M059J (cell line): ENCODE measurements at regions not wholly inside any gene's neighbourhood (a gene's known extent, or its start where the extent isn't known, plus 50 kb on each side); places are given as distances from the start of the nearest gene placed in this dataset.

Source experiments
- DNase-seq: peaks from one replicate; pipeline ENCODE4 v3.0.0-alpha.2; 2012; ENCODE audit warnings: low read depth

DNA sequence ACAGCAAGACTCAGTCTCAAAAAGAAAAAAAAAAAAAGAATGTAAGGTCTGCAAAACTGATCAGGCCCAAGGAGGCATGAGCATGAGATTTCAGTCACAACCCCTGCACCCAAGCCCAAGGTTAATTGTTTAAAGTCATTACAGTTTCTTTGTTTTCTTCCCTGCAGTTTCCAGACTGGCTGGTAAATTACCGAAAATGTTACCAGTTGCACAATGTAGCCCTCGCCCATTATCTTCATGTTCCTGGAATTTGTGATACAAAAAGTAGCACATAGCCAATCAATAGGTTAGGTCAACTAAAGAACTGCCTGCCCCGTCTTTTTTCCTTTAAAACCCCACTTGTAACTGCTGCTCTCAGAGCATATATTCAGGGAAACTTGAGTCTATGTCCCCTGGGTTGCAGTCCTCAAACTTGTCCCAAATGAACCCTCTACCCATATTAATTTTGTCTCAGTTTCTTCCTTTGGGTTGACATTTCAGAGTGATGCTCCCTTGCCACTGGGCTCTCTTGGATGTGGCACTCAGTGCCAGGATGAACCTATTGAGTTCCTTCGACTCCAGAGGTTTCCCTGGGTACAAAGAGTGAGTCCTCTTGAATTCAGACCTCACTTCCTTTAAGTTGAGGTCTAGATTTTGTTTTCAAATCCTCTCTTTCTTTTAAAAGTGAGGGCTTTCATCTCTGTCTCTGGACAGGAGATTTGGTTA lies 216.2 kb upstream of the HS6ST1 start:
- no peak for DNase-seq

DNA sequence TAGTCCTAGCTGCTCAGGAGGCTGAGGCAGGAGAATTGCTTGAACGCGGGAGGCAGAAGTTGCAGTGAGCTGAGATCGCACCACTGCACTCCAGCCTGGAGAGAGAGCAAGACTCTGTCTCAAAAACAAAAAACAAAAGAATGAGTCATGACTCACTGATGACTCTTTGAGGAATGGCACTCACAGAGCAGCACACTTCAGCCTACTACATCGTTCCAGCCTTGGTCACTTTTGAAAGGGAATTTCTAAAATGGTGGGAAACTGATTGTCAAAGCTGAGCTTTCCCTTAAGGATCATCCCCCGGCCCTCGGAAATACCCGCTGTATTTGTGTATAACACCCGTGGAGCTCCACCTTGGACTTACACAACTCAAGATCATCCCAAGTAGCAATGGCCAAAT lies 217.3 kb upstream of the HS6ST1 start:
- peak; percentile 82 for DNase-seq

DNA sequence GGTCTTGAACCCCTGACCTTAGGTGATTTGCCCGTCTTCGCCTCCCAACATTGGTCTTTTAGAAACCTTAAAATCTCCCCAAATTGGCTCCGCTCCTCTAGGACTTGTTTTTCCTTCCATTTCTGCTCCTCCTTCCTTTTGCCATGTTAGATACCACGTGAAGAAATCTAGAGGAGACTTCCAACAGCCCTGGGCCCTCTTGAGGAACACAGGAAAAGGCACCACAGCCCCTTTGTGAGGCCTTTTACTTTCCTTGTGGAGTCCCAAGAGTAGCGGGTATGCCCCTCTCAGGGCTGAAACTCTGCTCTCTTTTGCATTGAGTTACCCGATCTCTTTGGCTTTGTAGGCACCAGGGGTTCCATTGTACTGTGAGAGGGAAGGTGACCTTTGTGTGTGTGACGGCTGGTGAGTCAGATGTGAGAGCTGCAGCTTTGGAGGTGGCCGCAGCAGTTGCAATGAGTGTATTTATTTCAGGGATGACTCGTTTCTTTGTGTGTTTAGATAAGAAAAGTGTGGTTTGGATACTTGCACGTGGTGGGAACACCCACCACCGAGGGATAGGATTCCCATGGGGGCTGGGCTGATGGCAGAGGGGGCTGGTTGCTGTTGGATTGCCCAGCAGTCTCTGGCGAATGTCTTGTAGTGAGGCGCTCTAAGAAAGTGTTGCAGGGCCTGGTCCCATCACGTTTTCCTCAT lies 218.4 kb upstream of the HS6ST1 start:
- peak; percentile 92 for DNase-seq

DNA sequence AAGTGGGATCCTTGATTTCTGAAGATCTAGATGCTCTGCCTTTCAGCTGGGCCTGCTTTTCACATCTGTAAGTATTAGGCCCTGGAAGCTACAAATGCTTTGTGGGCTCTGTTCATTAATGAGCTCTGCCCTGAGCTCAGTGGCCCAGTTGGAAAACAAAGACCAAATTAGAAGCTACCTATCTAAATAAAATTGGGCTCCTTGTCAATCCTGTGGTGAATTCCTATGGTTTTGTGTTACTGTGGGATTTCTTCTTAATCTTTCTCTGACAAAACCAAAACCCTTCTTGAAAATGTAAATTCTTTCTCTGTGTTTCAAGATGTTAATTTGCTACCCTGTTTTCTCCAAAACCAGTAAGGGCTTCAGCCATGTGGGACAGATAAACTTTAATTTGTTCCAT lies 219.0 kb upstream of the HS6ST1 start:
- peak; percentile 25 for DNase-seq

DNA sequence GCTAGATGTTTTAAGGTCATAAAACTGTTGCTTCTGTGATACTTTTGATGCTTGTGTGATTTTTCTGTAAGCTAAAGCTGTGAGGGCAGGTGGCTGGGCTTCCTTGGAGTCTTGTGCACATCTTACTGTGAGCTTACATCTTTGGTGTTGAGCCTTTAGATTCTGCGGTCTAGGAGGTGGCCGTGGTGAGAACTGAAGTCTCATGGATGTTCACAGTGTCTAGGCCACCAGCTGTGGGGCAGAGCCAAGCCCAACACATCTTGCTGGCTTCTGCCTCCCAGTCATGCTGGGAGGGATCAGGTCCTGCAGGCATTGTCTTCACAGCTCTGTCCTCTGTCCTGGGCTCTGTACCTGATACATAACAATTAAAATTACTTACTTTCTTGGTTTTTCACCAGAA lies 219.7 kb upstream of the HS6ST1 start:
- no peak for DNase-seq

DNA sequence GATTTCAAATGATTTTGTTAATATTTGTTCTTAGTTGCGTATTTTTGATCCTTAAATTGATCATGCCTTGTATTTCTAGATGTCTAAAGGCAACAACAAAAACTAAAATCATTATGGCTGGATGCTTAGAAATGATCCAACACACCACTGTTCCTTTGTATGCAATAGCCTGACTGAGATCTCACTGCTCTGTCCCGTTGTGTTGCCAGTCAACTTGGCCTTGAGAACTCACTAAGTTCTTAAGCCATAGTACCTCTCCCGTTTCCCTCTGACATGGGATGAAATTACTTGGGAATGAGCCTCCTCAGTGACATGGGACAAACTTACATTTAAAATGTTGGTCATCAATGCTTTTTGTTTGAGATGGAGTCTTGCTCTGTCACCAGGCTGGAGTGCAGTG lies 222.0 kb upstream of the HS6ST1 start:
- no peak for DNase-seq

DNA sequence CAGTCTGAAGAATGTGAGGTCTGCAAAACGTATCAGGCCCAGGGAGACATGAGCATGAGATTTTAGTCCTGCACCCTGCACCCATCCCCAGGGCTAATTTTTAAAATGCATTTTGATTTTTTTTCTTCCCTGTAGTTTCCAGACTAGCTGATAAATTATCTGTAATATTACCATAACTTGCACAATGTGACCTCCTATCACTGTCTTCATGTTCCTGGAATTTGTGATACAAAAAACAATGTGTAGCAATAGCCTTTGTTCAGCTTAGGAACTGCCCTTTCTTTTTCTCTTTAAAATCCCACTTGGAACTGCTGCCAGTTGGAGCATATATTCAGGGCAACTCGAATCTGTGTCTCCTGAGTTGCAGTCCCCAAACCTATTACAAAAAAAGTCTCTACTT lies 222.8 kb upstream of the HS6ST1 start:
- DNase-seq = no peak

DNA sequence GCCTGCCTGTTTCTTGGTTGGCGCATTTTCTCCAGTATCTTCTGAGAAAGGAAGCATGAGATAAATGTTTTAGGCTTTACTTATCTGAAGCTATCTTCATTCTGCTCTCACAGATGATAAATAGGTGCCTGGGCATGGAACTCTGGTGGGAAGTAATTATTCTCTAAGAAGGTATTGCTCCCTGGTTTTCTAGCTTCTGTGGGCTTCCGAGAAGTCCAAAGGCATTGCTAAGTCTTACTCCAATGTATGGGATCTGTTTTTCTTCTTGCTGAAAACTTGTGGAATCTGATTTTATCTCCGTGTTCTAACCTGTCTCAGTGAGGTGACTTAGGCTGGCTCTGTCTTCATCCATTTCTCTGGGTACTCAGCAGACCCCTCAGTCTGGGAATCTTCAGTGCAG lies 224.4 kb upstream of the HS6ST1 start:
- no peak for DNase-seq

DNA sequence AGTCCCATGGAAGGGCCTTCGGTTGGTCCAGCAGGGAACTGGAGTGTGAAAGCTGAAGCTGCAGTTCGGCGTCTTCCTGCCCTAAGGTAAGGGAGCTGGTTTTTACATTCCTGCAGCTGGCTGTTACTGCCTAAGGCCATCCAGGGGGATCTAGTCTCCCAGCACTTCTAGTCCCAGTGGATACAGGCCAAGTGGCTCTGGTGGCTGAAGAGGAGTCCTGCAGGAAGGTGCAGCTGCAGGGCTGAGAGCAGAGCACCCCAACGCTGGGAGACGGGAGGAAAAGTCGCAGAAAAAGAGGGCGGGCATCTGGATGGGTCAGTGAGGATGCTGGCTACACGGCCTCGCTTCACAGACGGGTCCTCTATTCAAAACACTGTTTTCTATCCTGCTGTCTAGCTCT lies 225.0 kb upstream of the HS6ST1 start:
- DNase-seq = peak; percentile 24

DNA sequence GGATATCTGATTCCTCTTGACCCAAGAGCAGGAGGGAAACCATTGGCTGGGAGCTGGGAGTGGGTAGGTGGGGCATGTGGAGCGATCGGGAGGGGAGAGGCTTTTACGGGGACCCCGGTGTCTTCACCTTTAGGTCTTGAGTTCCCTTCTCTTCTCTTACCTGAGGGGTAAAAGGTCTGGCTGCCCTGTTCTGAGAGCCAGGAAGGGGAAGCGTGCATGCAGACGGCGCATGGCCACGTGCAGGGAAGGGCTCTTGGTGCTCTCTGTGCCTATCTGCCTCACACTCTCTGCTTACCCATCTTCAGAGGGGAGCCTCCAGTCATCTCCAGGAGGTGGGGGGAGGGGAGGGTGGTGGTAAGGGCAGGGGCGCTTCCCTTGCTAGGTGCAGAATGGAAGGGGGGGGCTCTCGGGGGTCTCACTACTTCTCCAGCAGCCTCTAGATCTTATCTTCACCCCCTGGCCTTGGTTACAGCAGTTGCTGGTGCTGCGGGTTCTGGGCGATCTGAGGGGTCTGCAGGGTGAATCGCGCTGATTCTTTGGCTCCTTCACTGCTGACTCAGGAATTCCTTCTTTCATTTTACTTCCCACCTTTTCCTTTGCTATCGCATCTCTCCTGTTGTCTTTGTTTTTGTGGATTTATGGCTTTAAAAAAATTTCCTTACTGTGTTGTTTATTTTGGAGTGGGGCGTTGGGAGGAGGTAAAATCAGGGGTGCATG lies 225.8 kb upstream of the HS6ST1 start:
- no peak for DNase-seq

DNA sequence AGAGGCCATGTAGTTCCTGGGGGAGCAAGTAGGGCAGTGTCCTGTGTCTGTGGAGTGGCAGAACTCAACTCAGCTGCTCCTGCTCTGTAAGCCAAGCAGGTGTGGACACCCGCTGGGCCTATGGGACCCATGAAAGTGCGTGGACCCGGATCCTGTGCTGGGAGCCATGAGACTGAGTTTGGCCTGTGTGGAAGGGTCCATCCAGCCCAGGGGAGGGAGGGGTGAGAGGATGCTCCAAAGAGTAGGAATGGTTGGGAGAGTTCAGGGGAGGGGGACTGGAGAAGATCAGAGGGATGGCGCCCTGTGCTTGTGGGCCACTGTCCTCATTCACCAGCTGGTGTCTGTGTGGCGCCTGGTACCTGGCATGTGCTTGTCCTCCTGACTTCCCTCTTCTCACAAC lies 226.4 kb upstream of the HS6ST1 start:
- no peak for DNase-seq

DNA sequence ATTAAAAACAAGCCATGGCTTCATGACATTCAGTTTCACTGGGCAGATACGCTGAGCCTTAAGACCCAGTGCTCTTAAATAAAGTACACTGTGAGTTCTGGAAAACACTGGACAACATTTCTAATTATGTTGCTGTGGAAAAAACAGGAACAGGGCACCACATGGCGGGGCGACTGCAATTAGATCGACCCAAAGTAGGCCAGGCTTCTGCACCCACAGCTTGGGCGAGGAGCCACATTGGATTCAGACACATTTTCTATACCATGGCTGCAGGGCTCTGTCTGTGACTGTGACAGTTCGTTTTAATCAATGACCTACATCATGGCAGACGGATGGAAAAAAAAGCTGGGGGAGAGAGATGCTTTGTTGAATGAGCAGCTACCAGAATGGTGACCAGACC lies 227.2 kb upstream of the HS6ST1 start:
- DNase-seq = no peak

DNA sequence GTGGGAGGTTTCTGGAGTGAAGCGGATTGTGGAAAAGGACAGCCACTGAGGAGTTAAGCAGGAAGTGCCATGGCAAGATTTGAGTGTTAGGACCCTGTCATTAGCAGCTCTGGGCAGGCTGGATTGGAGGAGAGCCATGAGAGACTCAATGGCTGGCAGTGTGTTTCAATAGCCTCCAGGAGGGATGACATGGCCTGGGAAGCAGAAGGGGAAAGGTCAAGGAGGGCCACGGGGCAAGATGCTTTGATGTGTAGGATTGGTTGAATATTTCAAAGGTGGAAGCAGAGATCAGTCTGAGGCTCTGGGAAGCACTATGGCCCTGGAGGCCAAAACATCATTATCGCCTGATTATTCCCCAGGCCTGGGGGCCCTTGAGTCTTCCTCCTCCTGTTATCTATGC lies 229.0 kb upstream of the HS6ST1 start:
- no peak for DNase-seq

DNA sequence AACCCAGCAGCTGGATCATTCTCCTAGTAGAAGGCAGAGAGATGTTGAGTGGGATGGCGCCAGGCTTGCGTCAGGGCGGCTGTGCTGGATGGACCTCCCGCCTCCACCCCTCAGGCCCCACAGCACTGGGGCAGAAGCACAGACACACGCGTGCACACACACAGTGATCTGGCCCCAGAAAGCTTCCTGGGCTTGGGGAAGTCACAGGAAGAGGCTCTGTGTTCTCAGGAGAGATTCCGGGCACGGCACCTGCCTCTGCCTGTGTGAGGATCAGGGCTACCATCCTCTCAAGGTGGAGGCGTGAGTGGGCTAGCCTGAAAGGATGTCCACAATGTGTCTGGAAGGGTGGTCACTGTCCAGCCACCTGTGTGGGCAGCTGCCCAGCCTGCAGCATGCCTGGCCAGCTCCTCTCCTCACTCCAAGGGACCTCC lies 229.8 kb upstream of the HS6ST1 start:
- no peak for DNase-seq

DNA sequence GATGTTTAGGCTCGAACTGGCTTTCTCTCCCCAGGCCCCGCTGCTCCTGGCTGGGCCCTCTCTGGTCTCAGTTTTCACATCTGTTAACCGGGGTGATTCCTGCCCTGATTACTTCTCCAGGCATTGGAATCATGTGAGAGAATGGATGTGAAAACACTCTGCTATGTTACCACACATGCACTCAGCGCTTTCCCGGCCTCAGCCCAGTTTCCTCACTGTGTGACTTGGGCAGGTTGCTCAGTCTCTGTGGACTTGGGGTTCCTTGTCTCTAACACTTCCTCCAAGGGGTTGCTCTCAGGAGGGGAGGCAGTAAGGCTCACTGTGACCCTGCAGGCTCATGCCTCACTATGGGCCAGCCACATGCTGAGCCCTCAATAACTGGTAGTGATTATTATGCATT lies 230.4 kb upstream of the HS6ST1 start:
- no peak for DNase-seq

DNA sequence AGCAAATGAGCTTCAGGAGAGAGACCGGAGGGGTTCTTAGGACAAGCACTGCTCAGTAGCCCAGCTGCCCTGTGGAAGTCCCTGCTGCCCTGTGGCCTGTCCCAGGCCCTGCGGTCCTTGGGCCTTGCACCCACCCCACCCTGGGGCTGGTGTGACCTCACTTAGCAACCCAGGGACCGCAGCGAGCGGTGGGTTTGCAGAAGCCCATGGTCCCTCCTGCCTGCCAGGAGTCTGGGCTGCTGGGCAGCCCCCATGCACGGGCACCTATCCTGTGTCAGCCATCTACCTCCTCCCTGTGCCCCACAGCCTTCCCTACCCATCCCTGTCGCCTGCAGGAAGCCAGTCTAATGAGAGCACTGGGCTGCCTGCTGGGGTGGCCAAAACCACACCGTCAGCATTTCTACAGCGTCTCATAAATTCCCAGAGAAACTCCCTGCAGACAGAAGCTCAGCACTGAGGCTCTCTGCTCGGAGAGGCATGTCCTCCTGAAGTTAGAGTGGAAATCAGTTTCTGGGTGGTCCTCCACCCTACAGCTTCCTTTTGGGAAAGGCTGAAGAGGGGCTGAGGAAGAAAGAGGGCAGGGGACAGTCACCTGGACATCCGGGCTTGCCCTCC lies 231.1 kb upstream of the HS6ST1 start:
- DNase-seq = no peak

DNA sequence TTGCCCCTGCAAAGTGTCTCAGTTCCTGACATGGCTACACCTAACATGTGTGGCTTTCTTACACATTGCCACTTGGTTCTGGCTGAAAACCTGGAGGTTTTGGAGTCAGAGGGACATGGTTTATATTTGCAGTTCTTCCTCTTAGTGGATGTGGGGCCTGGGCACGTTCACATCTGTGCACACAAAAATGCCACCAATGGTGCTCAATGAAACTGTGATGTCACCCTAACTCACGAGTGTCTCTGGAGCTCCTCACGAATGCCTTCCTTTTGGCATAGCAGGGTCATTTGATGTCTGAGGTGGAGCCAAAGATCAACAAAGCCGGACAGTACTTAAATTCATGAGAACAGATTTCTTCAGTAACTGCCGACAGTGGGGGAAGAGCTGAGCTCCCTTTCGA lies 231.7 kb upstream of the HS6ST1 start:
- DNase-seq = no peak

DNA sequence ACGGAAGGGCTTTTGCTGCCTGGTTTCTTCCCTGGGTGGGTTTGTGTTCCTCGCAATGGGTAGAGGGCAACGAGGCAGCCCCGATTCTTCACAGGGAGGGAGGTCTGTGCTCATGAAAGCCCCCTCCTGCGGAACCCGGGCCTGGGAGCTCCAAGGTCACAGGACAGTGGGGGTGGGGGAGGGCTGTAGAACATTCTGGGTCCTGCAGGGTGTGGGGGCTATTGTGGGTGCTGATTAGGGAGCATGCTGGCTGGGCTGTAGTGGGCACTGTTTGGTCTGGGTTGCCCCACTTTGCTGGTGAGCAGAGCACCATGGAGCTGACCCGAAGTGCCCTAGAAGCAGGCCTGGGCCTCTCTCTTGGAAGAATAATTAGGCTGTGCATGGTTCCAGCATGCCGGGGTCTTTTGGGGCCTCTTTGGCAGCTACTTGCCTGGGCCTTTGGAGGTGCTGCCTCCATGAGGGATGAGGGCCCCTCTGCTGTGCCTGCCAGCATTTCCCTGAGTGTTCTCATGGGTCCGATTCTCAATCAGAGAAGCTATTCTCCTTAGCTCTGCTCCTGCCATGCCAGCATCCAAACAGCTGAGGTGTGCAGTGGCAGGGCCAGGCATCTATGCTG lies 232.2 kb upstream of the HS6ST1 start:
- DNase-seq = no peak

DNA sequence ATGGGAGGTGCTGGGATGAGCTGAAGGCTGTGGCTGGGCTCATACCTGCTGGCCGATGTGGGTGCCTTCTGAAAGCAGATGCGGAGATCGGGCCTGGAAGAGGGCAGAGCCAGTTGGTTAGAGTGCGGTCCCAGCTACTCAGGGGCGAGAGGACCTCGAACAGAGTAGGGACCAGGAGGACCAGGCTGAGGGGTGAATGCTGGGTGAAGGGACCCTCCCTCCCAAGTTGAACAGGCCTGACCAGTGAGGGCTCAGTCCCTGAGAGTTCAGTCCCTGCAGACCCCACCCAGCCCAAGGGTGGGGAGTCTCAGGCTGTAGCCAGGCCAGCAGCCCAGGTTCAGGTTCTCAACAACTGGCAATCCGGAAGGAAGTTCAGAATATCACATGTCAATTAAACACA lies 232.8 kb upstream of the HS6ST1 start:
- DNase-seq = no peak

DNA sequence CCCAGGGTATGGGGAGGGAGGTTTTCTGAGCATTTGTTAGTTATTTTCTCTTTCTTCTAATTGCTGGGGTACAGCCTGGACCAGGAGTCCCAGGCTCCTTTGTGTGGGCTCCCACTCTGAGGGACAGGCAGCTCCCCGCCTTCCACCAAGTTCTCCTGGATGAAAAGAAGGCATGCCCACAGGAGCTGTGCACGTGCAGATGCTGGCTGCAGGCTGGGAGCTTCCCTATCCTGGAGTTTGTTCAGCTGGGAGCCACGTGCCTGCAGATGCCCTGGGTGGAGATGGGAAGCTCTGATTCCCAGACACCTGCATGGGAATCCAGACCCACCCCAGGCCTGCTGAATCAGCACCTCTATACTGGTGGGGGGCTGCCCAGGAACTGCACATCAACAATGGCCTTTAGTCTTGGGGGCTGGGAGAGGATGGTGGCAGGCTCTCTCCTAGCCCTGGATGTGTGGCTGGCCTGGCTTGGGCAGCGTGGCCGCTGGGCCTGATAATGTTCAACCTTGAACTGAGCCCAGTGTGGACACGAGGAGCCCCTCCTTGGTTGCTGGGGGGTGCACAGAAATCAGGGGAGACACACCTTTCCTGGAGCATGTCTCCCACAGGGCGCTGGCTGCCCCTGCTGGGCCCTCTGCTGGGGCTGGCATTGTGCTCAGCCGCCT lies 233.6 kb upstream of the HS6ST1 start:
- no peak for DNase-seq

DNA sequence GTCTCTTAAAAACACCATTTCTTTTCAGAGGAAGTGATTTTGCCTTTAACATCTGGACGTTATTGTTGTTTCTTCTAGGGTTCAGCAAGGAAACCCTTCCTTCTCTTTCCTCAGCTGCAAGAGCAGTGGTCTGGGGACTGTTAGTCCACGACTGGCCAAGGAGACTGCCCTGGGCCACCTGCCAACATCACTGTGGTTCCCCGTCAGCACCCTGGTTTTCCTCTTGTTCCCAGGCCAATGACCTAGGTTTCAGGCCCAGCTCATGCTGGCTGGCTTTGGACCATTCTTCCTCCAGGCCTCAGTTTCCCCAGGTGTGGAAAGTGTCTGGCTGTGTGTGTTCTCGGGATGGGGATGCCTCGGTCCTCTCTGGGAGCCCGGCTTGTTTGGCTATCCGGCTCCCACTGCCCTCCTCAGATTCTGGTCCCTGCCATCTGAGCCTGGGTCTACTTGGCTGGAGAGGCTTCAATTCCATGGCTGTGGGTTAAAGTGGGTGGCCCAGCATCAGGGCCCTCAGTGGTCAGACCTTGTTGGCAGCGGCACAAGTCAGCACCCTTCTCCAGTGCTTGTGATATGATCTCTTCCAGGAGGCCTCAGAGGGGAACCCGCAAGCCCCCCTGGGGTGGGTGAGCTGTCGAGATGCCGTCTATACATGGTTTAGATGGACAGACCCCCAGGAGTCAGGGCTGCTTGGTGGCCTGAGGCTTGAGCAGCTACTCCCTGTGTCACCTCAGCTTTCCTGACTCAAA lies 234.3 kb upstream of the HS6ST1 start:
- DNase-seq = no peak
